Breast epithelium (tissue), 4 donors: ENCODE measurements at regions not wholly inside any gene's neighbourhood (a gene's known extent, or its start where the extent isn't known, plus 50 kb on each side); places are given as distances from the start of the nearest gene placed in this dataset.

Source experiments
- DNase-seq, 2 donors: peaks; one replicate each; pipeline ENCODE4 v3.0.0-alpha.2; 2019; ENCODE audit warnings: low spot score in 2 of 2
- H3K27ac ChIP-seq, 2 donors: fragments of 200-600 bp; sonication (generic) in 1 of 2; one replicate each; pipeline ENCODE4 v1.5.1; 2016 to 2019; ENCODE audit warnings: mild to moderate bottlenecking in 1 of 2
- H3K27me3 ChIP-seq, 2 donors: fragments of 200-600 bp; sonication (generic) in 1 of 2; one replicate each; pipeline versions ENCODE4 v1.5.1 to v1.6.0; 2017 to 2019; ENCODE audit warnings: control low read depth in 1 of 2, mild to moderate bottlenecking in 1 of 2
- H3K36me3 ChIP-seq: fragments of 200-600 bp; one replicate; pipeline ENCODE4 v1.5.1; 2019
- H3K4me1 ChIP-seq, 2 donors: fragments of 200-600 bp; sonication (generic); one replicate each; pipeline ENCODE4 v1.5.1; 2016 to 2019; ENCODE audit warnings: control low read depth in 1 of 2
- H3K4me3 ChIP-seq, 3 donors: fragments of 200-600 bp; sonication (generic); 1 replicate in 2 of 3; 2 replicates in 1 of 3; pipeline ENCODE4 v1.5.1; 2016 to 2019; ENCODE audit warnings: mild to moderate bottlenecking in 3 of 3, moderate library complexity in 2 of 3
- H3K9me3 ChIP-seq, 2 donors: fragments of 200-600 bp; sonication (generic) in 1 of 2; one replicate each; pipeline ENCODE4 v1.5.1; 2016 to 2019; ENCODE audit warnings: control low read depth in 1 of 2
- CTCF ChIP-seq, 3 donors: fragments of 450-650 bp; IDR thresholded peaks; one replicate each; pipeline ENCODE4 v1.5.1; 2016 to 2017; ENCODE audit warnings: antibody characterized with exemption in 3 of 3, mild to moderate bottlenecking in 3 of 3, moderate library complexity in 3 of 3
- POLR2A ChIP-seq: fragments of 450-650 bp; IDR thresholded peaks from one replicate; pipeline ENCODE4 v1.6.1; 2016; ENCODE audit warnings: antibody characterized with exemption, mild to moderate bottlenecking, moderate library complexity
- POLR2AphosphoS5 ChIP-seq, 3 donors: sonication (generic); formaldehyde crosslinking; IDR thresholded peaks; one replicate each; pipeline ENCODE4 v1.6.1; 2017; ENCODE audit warnings: antibody characterized with exemption in 3 of 3
- intact Hi-C: fragments of 100-400 bp; cut with DNase I; formaldehyde crosslinking; loops from one replicate; pipeline ENCODE4 v1.15.1; 2023; ENCODE audit warnings: low total_unique reads

DNA sequence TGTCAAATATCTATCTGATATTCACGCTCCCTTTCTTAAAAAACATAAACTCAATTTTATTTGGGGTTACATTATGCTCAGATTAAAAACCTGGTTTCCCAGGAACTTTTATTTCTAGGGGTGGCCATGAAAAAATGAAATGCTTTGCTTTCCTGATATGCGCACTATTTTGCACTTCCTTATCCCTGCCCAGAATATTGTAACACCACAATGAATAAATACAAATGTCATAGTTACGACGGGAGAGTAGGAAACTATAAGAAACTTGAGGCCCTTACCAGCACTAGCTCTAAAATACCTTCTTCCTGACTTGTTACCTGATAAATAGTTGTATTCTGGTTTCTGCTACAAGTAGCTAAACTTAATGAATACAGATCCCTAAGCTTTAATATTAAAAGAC lies 475.6 kb upstream of the CWC22 start:
- no peaks in the 10 kb centered on the region for H3K9me3 ChIP-seq
- DNase-seq, result no peak
- H3K36me3 ChIP-seq, result no peaks in the 10 kb centered on the region
- no peaks in the 10 kb centered on the region for H3K4me1 ChIP-seq
- intact Hi-C loops, result no loop called here
- no peaks in the 10 kb centered on the region for H3K27me3 ChIP-seq
- H3K27ac ChIP-seq, result no peak overlapping the region
- TF ChIP-seq CTCF (IDR thresholded peaks at IDR 0.05), result no peak
- TF ChIP-seq POLR2A, result no peak
- no peak for TF ChIP-seq POLR2AphosphoS5 (IDR thresholded peaks at IDR 0.05)
- H3K4me3 ChIP-seq, result no peak overlapping the region

GRCh38 chr2:180481998-180482397 lies 474.9 kb upstream of the CWC22 start:
- Histone ChIP-seq H3K27ac (no peak overlapping the region), H3K27me3 (no peaks in the 10 kb centered on the region), H3K9me3 (no peaks in the 10 kb centered on the region), H3K4me3 (no peak overlapping the region), H3K4me1 (no peaks in the 10 kb centered on the region), H3K36me3 (no peaks in the 10 kb centered on the region)
- intact Hi-C loops, result no loop called here
- TF ChIP-seq POLR2A, result no peak
- TF ChIP-seq CTCF (IDR thresholded peaks at IDR 0.05), result no peak
- TF ChIP-seq POLR2AphosphoS5 (IDR thresholded peaks at IDR 0.05), result no peak
- DNase-seq, result no peak

DNA sequence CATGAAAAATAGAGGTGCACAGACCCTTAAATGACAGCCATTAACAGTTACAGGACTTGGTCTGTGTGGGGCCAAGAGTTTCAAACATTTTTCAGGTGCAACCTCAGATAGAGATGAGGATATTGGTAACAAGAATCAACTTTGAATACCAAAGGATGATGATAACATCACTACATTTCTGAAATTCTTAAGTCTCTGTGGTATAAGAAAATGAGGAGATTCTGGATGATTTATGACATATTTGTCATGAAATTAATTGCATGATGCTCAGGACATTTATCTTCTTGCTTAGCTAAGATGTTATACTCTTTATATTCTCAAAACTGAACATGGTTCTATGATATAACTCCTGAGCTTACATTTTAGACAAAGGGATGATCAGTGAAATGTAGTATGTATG lies 471.8 kb upstream of the CWC22 start:
- no peak for TF ChIP-seq CTCF (IDR thresholded peaks at IDR 0.05)
- TF ChIP-seq POLR2AphosphoS5 (IDR thresholded peaks at IDR 0.05), result no peak
- TF ChIP-seq POLR2A, result no peak
- DNase-seq, result no peak
- H3K36me3 ChIP-seq, result no peaks in the 10 kb centered on the region
- no peaks in the 10 kb centered on the region for H3K4me1 ChIP-seq
- no peaks in the 10 kb centered on the region for H3K9me3 ChIP-seq
- H3K27me3 ChIP-seq, result no peaks in the 10 kb centered on the region
- no peak overlapping the region for H3K27ac ChIP-seq
- intact Hi-C loops, result no loop called here
- no peak overlapping the region for H3K4me3 ChIP-seq

- Histone ChIP-seq H3K4me1 (no peaks in the 10 kb centered on the region), H3K9me3 (no peaks in the 10 kb centered on the region), H3K36me3 (no peaks in the 10 kb centered on the region), H3K27me3 (no peaks in the 10 kb centered on the region), H3K4me3 (no peak overlapping the region), H3K27ac (no peak overlapping the region)
- no peak for DNase-seq
- intact Hi-C loops, result no loop called here
- TF ChIP-seq CTCF (IDR thresholded peaks at IDR 0.05) (no peak), POLR2AphosphoS5 (IDR thresholded peaks at IDR 0.05) (no peak), POLR2A (no peak)
These were observed 467.6 kb upstream of the CWC22 start for GRCh38 chr2:180474716-180475115.

GRCh38 chr2:180473456-180473855 lies 466.4 kb upstream of the CWC22 start:
- intact Hi-C loops, result no loop called here
- Histone ChIP-seq H3K9me3 (peaks cover 0 to under 1% of the 10 kb centered on the region in 2 donors), H3K27ac (no peak overlapping the region), H3K4me3 (no peak overlapping the region), H3K36me3 (no peaks in the 10 kb centered on the region), H3K27me3 (no peaks in the 10 kb centered on the region), H3K4me1 (no peaks in the 10 kb centered on the region)
- no peak for DNase-seq
- TF ChIP-seq POLR2AphosphoS5 (IDR thresholded peaks at IDR 0.05) (no peak), POLR2A (no peak), CTCF (IDR thresholded peaks at IDR 0.05) (no peak)
